SK-N-DZ (cell line): ENCODE measurements at regions not wholly inside any gene's neighbourhood (a gene's known extent, or its start where the extent isn't known, plus 50 kb on each side); places are given as distances from the start of the nearest gene placed in this dataset.
"Not testable (repeated sequence)": the region's sequence is repeated elsewhere in the genome, so short reads cannot be mapped to it uniquely, and the experiment has no call there.

Experiments
- DNase-seq: peaks from one replicate; pipeline ENCODE4 v3.0.0-alpha.2; 2015; ENCODE audit warnings: low spot score

- not testable (repeated sequence) for DNase-seq
Observed at GRCh38 chr6:76849274-76849970, 613.9 kb downstream of the HTR1B start.

GRCh38 chr6:76843054-76843822 lies 620.1 kb downstream of the HTR1B start:
- no peak for DNase-seq

GRCh38 chr6:76840865-76841264 lies 622.4 kb downstream of the HTR1B start:
- DNase-seq = no peak

- no peak for DNase-seq
Observed at GRCh38 chr6:76840041-76840745, 623.1 kb downstream of the HTR1B start.

- no peak for DNase-seq
Observed at GRCh38 chr6:76839505-76839904, 623.8 kb downstream of the HTR1B start.

- no peak for DNase-seq
Observed at GRCh38 chr6:76837564-76837963, 625.7 kb downstream of the HTR1B start.

GRCh38 chr6:76835695-76836094 lies 627.6 kb downstream of the HTR1B start:
- no peak for DNase-seq

- DNase-seq = no peak
Observed at GRCh38 chr6:76835293-76835692, 628.0 kb downstream of the HTR1B start.

- no peak for DNase-seq
Observed at GRCh38 chr6:76834399-76834798, 628.9 kb downstream of the HTR1B start.

GRCh38 chr6:76831299-76831698 lies 632.0 kb downstream of the HTR1B start:
- no peak for DNase-seq

- not testable (repeated sequence) for DNase-seq
Observed at GRCh38 chr6:76823578-76823977, 639.7 kb downstream of the HTR1B start.

- DNase-seq = no peak
Observed at GRCh38 chr6:76818451-76818850, 644.8 kb downstream of the HTR1B start.

GRCh38 chr6:76817429-76817828 lies 645.9 kb downstream of the HTR1B start:
- no peak for DNase-seq

GRCh38 chr6:76814496-76815458 lies 648.5 kb downstream of the HTR1B start:
- no peak for DNase-seq

GRCh38 chr6:76810286-76810685 lies 653.0 kb downstream of the HTR1B start:
- DNase-seq = no peak

GRCh38 chr6:76803038-76803580 lies 660.2 kb downstream of the HTR1B start:
- DNase-seq = no peak

GRCh38 chr6:76792394-76792793 lies 670.9 kb downstream of the HTR1B start:
- no peak for DNase-seq

GRCh38 chr6:76790881-76791280 lies 672.4 kb downstream of the HTR1B start:
- no peak for DNase-seq

GRCh38 chr6:76790045-76790796 lies 673.1 kb downstream of the HTR1B start:
- DNase-seq = no peak

GRCh38 chr6:76789580-76789979 lies 673.7 kb downstream of the HTR1B start:
- DNase-seq = no peak
